GM12892 (cell line): ENCODE measurements at regions not wholly inside any gene's neighbourhood (a gene's known extent, or its start where the extent isn't known, plus 50 kb on each side); places are given as distances from the start of the nearest gene placed in this dataset.

Source experiments
- DNase-seq: peaks from one replicate; pipeline ENCODE4 v3.0.0; 2011; ENCODE audit not compliant: insufficient read length
- FAIRE-seq: peaks from 2 replicates; lab custom pipeline; 2011; peaks lifted over from hg19 to GRCh38; lab: Jason Lieb, UNC
- POLR2A ChIP-seq: IDR thresholded peaks from 2 replicates; pipeline ENCODE4 v1.6.1; 2011; ENCODE audit warnings: low read depth, low read length, control low read depth
- POLR2AphosphoS5 ChIP-seq: IDR thresholded peaks from 2 replicates; pipeline ENCODE4 v1.6.1; 2011; ENCODE audit warnings: low read depth, low read length, control low read depth
- TAF1 ChIP-seq: IDR thresholded peaks from 2 replicates; pipeline ENCODE4 v1.6.1; 2011; ENCODE audit warnings: low read depth, mild to moderate bottlenecking, control low read depth, low read length, borderline replicate concordance

DNA sequence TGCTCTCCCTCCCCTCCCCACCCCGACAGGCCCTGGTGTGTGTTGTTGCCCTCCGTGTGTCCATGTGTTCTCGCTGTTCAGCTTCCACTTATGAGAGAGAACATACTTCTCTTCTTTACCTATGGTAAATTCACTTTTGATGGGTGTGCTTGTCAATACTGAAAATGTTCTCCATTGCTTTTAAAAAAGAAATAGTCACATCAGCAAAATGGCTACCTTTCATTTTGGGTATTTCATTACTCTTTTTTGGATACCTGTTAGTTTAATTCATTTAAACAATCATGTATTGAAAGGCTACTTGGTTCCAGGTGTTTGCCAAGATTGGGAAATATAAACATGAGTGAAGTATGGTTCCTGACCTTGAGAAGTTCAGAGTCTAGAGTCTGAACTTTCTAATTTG lies 107.4 kb upstream of the PITX2 start:
- no peak for FAIRE-seq
- no peak for TF ChIP-seq TAF1
- DNase-seq = no peak

GRCh38 chr4:110733901-110734300 lies 111.0 kb upstream of the PITX2 start:
- no peak for TF ChIP-seq POLR2A
- no peak for TF ChIP-seq POLR2AphosphoS5
- no peak for TF ChIP-seq TAF1
- DNase-seq (no peak), FAIRE-seq (no peak)

DNA sequence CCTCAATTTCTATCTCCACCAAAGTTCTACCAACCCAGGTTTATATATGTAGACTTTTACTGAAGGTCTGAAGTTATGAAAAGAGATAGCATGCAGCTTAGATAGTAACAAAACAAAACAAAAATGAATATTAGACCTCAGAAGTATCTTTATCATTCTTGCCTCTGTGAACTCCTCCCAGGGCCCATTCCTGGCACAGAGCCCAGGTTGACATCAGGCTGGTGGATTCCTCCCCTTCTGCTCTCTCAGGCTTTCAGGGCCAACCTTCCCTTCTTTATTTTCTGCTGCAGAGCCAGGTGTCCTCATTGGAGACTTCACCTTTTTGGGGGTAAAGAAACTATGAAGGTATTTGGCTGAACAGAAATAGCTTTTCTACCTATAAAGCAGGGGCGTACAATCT lies 112.8 kb upstream of the PITX2 start:
- TF ChIP-seq POLR2AphosphoS5 (no peak), TAF1 (no peak), POLR2A (no peak)
- no peak for DNase-seq
- FAIRE-seq = no peak

- DNase-seq = no peak
- TF ChIP-seq TAF1 (no peak), POLR2A (no peak), POLR2AphosphoS5 (no peak)
- no peak for FAIRE-seq
These were observed 115.1 kb upstream of the PITX2 start for GRCh38 chr4:110737931-110738330.

GRCh38 chr4:110742143-110742542 lies 119.3 kb upstream of the PITX2 start:
- no peak for DNase-seq
- TF ChIP-seq POLR2A (no peak), POLR2AphosphoS5 (no peak), TAF1 (no peak)
- FAIRE-seq = no peak

DNA sequence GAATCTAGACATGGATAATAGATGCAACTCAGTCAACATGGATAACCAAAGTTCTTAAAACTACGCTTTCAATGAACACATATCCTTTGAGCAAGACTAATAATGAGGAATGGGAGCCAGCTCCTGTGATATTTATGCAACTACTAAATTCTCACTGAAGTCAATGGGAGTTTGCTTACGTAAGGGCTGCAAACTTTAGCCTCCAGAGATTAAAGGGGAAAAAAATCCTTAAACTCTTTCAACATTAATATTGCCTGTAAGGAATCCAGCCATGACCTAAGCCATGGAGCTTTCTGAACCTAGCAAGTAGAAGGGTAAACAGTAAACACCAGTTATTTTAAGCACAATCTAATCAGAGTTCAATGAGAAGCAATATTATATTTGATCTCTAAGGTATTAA lies 125.2 kb upstream of the PITX2 start:
- FAIRE-seq (no peak), DNase-seq (no peak)
- TF ChIP-seq POLR2A (no peak), POLR2AphosphoS5 (no peak), TAF1 (no peak)

DNA sequence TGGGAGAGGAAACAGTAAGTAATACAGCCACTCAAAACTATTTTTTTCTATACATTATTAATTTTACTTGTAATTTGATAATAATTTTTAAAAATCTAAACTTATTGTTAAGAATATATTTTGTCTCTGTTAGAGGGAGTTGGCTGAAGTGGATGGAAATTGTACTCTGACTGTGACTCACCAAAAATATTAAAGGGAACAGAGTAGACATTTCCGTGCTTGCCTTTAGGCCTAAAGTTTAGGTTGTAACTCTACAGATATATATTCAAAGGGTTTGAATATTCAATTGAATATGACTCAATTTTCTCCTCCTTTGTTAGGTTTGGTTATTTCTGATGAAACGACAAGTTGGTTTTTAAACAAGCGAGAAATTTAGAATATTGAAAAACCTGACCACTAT lies 128.3 kb upstream of the PITX2 start:
- TF ChIP-seq POLR2AphosphoS5 (no peak), POLR2A (no peak), TAF1 (no peak)
- FAIRE-seq (no peak), DNase-seq (no peak)

DNA sequence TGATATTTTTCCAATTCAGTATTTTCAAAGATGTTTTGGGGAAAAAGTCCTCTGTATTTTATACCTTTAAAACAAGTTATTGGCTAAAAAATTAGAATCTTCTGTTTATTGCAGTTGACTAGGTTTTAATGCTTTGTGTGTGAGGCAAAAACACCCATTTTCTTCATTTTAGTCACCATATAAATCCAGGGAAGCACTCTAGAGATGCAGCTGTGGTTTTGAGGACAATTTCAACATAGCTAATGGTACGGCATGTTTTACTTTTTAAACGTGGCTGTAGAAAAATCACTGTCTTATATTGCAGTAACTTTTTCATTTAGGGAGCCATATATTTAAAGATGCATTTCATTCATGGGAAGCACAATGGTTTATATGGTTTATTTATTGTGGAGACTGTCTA lies 129.1 kb upstream of the PITX2 start:
- DNase-seq (no peak), FAIRE-seq (no peak)
- TF ChIP-seq TAF1 (no peak), POLR2A (no peak), POLR2AphosphoS5 (no peak)

- no peak for DNase-seq
- FAIRE-seq = no peak
- no peak for TF ChIP-seq POLR2A
- no peak for TF ChIP-seq TAF1
- TF ChIP-seq POLR2AphosphoS5 = no peak
These were observed 130.6 kb upstream of the PITX2 start for GRCh38 chr4:110753466-110753865.

- FAIRE-seq (no peak), DNase-seq (no peak)
- no peak for TF ChIP-seq TAF1
- no peak for TF ChIP-seq POLR2AphosphoS5
- TF ChIP-seq POLR2A = no peak
These were observed 131.8 kb upstream of the PITX2 start for GRCh38 chr4:110754716-110755115.

DNA sequence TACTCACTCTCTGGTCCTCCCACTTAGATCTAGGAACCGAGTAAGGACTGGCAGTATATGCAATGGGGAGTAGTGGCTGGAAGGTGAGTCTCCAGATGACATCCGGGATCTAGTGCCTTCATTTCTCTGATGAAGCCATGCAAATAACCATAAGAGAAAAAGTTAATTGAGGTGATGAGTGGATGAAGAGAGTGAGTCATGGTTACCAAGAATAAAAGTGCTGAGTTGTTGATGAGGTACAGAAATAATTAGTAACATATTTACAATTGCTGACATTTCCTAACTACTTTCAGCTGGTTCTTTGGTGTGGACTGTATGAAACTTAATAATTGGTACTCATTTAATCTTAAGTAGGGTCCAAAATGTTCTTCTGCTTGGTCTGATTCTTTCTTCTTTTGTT lies 146.7 kb upstream of the PITX2 start:
- DNase-seq (no peak), FAIRE-seq (no peak)
- TF ChIP-seq POLR2AphosphoS5 (no peak), TAF1 (no peak), POLR2A (no peak)

DNA sequence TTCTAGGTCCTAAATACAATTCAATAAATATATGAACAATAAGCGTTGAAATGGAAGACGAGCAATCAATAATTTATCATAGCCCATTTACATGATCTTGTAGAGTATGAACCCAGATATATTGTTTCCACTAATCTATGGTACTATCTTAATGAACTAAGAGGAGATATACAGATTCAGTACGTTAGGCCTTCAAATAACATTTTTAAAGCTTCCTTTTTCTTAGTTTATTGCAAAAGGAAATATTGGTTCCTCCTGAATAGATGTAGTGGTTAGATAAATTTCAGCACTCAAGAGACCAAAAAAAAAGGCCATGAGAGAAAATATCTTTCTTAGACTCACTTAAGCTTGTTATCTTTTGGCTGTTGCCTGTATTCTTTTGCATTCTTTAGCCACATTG lies 147.5 kb upstream of the PITX2 start:
- TF ChIP-seq POLR2A (no peak), POLR2AphosphoS5 (no peak), TAF1 (no peak)
- no peak for DNase-seq
- FAIRE-seq = no peak

DNA sequence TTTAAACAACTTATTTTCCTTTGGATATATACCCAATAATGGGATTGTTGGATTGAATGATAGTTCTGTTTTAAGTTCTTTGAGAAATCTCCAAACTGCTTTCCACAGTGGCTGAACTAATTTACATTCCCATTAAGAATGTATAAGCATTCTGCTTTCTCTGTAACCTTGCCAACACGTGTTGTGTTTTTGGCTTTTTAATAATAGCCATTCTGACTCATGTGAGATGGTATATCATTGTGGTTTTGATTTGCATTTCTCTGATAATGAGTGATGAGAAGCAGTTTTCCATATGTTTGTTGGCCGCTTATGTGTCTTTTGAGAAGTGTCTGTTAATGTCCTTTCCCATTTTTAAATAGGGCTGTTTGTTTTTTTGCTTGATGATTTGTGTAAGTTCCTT lies 155.6 kb upstream of the PITX2 start:
- DNase-seq = no peak
- FAIRE-seq = no peak
- TF ChIP-seq POLR2AphosphoS5 (no peak), TAF1 (no peak), POLR2A (no peak)
